ENCODE measurements at regions not wholly inside any gene's neighbourhood (a gene's known extent, or its start where the extent isn't known, plus 50 kb on each side); places are given as distances from the start of the nearest gene placed in this dataset.

DNA sequence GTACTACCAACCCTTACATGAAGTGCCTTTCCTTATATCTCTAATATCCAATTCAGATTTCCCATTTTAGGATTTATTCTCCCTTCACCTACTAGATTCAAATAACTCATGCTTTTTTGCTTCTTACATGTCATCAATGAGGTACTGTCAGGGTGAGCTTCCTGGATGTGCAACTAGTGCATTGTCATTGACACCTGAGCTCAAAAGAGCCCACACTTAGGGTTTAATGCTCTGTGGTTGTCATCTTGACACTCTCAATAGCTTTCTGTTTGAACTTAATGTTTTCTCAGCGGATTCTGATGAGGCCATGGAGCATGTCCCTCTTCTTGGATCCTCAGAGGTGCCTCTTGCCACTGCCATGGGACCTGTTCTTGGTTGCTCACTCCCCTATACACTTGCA, 1033.3 kb upstream of the EYS start:
- Mint-ChIP-seq H3K4me1 (no peaks in the 10 kb centered on the region), H3K9me3 (peaks cover 13 to 20% of the 10 kb centered on the region in 2 donors), H3K36me3 (peaks cover 8% of the 10 kb centered on the region), H3K27ac (no peak overlapping the region), H3K4me3 (no peak overlapping the region), H3K27me3 (ENCODE audit: low read depth in 2 of 2) (no peaks in the 10 kb centered on the region)
- Histone ChIP-seq H3K9me3 (ENCODE audit: control insufficient read depth, insufficient read depth, low read length) (peaks cover 8% of the 10 kb centered on the region), H3K4me1 (ENCODE audit: control insufficient read depth, insufficient read depth, low read length) (no peaks in the 10 kb centered on the region), H3K4me3 (ENCODE audit: low read length) (no peak overlapping the region), H3K36me3 (ENCODE audit: control insufficient read depth, insufficient read depth, low read length) (no peaks in the 10 kb centered on the region), H3K27me3 (ENCODE audit: control insufficient read depth, insufficient read depth, low read length) (no peaks in the 10 kb centered on the region), H3K27ac (ENCODE audit: low read length) (no peak overlapping the region)
- ATAC-seq (no peak), DNase-seq (no peak)
- intact Hi-C loops (cut with micrococcal nuclease): no loop called here
- 51% methylated on average over 1 of the region's 1 CpG for WGBS (ENCODE audit: insufficient coverage)
- TF ChIP-seq, protein P1, sequence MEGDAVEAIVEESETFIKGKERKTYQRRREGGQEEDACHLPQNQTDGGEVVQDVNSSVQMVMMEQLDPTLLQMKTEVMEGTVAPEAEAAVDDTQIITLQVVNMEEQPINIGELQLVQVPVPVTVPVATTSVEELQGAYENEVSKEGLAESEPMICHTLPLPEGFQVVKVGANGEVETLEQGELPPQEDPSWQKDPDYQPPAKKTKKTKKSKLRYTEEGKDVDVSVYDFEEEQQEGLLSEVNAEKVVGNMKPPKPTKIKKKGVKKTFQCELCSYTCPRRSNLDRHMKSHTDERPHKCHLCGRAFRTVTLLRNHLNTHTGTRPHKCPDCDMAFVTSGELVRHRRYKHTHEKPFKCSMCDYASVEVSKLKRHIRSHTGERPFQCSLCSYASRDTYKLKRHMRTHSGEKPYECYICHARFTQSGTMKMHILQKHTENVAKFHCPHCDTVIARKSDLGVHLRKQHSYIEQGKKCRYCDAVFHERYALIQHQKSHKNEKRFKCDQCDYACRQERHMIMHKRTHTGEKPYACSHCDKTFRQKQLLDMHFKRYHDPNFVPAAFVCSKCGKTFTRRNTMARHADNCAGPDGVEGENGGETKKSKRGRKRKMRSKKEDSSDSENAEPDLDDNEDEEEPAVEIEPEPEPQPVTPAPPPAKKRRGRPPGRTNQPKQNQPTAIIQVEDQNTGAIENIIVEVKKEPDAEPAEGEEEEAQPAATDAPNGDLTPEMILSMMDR (IDR thresholded peaks at IDR 0.05): no peak

DNA sequence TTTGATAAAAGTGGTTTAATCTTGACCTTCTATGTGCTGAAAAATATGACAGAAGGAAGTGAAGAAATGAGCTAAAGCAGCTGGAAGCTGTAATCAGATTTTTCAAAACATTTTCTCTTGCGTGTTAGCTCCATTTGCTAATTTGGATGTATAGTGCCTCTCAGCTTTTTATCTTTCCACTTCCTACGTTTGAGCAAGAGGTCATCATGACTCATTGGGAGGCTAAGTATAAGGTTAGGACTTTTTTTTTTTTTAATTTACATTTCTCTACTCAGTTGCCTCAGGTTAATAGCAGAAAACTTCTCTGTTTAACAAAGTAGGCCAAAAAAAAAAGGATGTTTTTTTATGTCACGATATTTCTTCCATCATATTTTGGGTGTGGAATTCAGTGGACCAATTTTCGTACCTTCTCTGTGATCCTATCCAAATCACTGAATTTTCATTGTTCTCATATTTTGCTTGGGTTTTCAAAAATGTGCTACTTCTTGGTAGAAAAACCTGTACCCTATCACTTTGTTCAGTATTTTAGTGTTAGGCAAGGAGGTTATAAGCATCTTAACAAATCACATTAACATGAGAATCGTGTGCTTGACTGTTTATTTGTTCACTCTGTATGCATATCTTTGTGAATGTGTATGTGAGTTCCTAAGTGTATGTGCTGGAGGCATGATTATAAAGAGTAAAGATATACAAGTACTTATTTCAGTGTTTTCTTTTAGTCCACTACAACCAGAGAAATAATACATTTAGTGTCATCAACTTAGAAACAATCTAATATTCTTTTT, 1028.3 kb upstream of the EYS start:
- Histone ChIP-seq H3K4me1 (ENCODE audit: control insufficient read depth, insufficient read depth, low read length) (no peaks in the 10 kb centered on the region), H3K9me3 (ENCODE audit: control insufficient read depth, insufficient read depth, low read length) (peaks cover 6% of the 10 kb centered on the region), H3K27ac (ENCODE audit: low read length) (no peak overlapping the region), H3K36me3 (ENCODE audit: control insufficient read depth, insufficient read depth, low read length) (no peaks in the 10 kb centered on the region), H3K4me3 (ENCODE audit: low read length) (no peak overlapping the region), H3K27me3 (ENCODE audit: control insufficient read depth, insufficient read depth, low read length) (no peaks in the 10 kb centered on the region)
- DNase-seq (no peak), ATAC-seq (no peak)
- Mint-ChIP-seq H3K27me3 (ENCODE audit: low read depth in 2 of 2) (no peaks in the 10 kb centered on the region), H3K9me3 (peaks cover 17 to 27% of the 10 kb centered on the region in 2 donors), H3K27ac (no peak overlapping the region), H3K36me3 (peaks cover 5% of the 10 kb centered on the region), H3K4me3 (no peak overlapping the region), H3K4me1 (no peaks in the 10 kb centered on the region)
- TF ChIP-seq, protein P1 (IDR thresholded peaks at IDR 0.05): no peak
- intact Hi-C loops (cut with micrococcal nuclease): no loop called here
- WGBS (ENCODE audit: insufficient coverage): 83% methylated on average over 3 of the region's 5 CpGs

DNA sequence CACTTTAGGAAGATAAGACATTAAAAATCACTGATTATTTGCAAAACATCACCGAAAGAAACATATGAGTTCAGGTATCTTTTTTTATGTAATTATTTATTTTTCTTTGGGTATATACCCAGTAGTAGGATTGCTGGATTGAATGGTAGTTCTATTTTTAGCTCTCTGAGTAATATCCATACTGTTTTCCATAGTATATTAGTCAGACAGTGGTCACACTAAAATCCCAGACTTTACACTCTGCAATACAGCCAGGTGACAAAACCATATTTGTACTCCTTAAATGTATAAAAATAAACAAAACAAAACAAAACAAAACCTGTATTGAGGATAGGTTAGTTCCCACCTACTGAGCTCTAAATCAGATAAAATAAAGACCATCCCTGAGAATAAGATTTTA, 1024.3 kb upstream of the EYS start:
- Mint-ChIP-seq H3K4me3 (no peak overlapping the region), H3K27me3 (ENCODE audit: low read depth in 2 of 2) (no peaks in the 10 kb centered on the region), H3K36me3 (no peaks in the 10 kb centered on the region), H3K27ac (no peak overlapping the region), H3K4me1 (no peaks in the 10 kb centered on the region), H3K9me3 (peaks cover 17 to 31% of the 10 kb centered on the region in 2 donors)
- Histone ChIP-seq H3K36me3 (ENCODE audit: control insufficient read depth, insufficient read depth, low read length) (no peaks in the 10 kb centered on the region), H3K4me3 (ENCODE audit: low read length) (no peak overlapping the region), H3K27me3 (ENCODE audit: control insufficient read depth, insufficient read depth, low read length) (no peaks in the 10 kb centered on the region), H3K9me3 (ENCODE audit: control insufficient read depth, insufficient read depth, low read length) (peaks cover 4% of the 10 kb centered on the region), H3K4me1 (ENCODE audit: control insufficient read depth, insufficient read depth, low read length) (no peaks in the 10 kb centered on the region), H3K27ac (ENCODE audit: low read length) (no peak overlapping the region)
- intact Hi-C loops (cut with micrococcal nuclease): no loop called here
- WGBS (ENCODE audit: insufficient coverage): no CpG with 5 or more reads among the region's 1 CpG
- no peak for ATAC-seq
- TF ChIP-seq, protein P1 (IDR thresholded peaks at IDR 0.05): no peak
- no peak for DNase-seq

DNA sequence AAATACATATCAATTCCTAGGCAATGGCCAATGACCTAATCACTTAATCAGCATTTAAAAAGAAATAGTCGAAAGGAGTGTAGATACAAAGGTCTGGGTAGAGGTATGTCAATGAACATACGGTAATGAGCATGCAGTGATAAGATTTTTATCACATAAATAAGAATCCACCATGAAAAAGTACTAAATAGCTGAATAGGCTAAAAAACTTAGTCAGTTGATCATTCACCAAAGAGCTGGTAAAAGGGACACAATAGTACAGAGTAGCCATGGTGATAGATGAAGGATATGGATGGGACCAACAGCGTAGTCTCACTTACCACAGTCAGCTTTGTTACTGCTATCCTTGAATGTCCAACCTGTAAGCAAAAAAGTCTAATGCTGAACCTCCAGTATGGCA, 1018.6 kb upstream of the EYS start:
- DNase-seq: no peak
- WGBS (ENCODE audit: insufficient coverage): 100% methylated on average over 1 of the region's 3 CpGs
- intact Hi-C loops (cut with micrococcal nuclease): no loop called here

More for the DNA sequence above, 1018.6 kb upstream of the EYS start:
- Histone ChIP-seq H3K27ac (ENCODE audit: low read length) (no peak overlapping the region), H3K27me3 (ENCODE audit: control insufficient read depth, insufficient read depth, low read length) (no peaks in the 10 kb centered on the region), H3K4me3 (ENCODE audit: low read length) (no peak overlapping the region), H3K36me3 (ENCODE audit: control insufficient read depth, insufficient read depth, low read length) (no peaks in the 10 kb centered on the region), H3K9me3 (ENCODE audit: control insufficient read depth, insufficient read depth, low read length) (no peaks in the 10 kb centered on the region), H3K4me1 (ENCODE audit: control insufficient read depth, insufficient read depth, low read length) (no peaks in the 10 kb centered on the region)
- Mint-ChIP-seq H3K4me1 (no peaks in the 10 kb centered on the region), H3K9me3 (peaks cover 12 to 23% of the 10 kb centered on the region in 2 donors), H3K36me3 (no peaks in the 10 kb centered on the region), H3K27ac (no peak overlapping the region), H3K4me3 (no peak overlapping the region), H3K27me3 (ENCODE audit: low read depth in 2 of 2) (no peaks in the 10 kb centered on the region)
- TF ChIP-seq, protein P1 (IDR thresholded peaks at IDR 0.05): no peak
- no peak for ATAC-seq
